IMR-90 (cell line): ENCODE measurements at regions not wholly inside any gene's neighbourhood (a gene's known extent, or its start where the extent isn't known, plus 50 kb on each side); places are given as distances from the start of the nearest gene placed in this dataset.

Source experiments
- ATAC-seq: fragments of 200-7000 bp; cut with Tn5 transposase; 2 replicates; pipeline ENCODE4 v1.9.1; 2020; ENCODE audit warnings: low read depth, mild to moderate bottlenecking, moderate library complexity
- BruUV-seq: library from RNA; stranded (reverse); fragments of 400-500 nt; replicated peaks from 2 replicates; lab custom pipeline; 2021; lab: Mats Ljungman, UMichigan
- CTCF ChIA-PET: fragments of 300-600 bp; formaldehyde crosslinking; extraction: SDS; loops from one replicate; lab custom pipeline; 2021; ENCODE audit warnings: antibody characterized with exemption; lab: Yijun Ruan, JAX
- POLR2A ChIA-PET: fragments of 300-600 bp; sonication (Branson Sonifier 250); formaldehyde crosslinking; loops from one replicate; lab custom pipeline; 2022; ENCODE audit warnings: antibody characterized with exemption; ENCODE audit not compliant: unreplicated experiment; lab: Charles Lee
- DNase-seq: peaks from one replicate; pipeline ENCODE4 v3.0.0; 2013
- H2AFZ ChIP-seq: replicated peaks from 2 replicates; pipeline ENCODE3; 2013; ENCODE audit warnings: low read length, mild to moderate bottlenecking; ENCODE audit not compliant: poor library complexity
- H2AK5ac ChIP-seq: 2 replicates; pipeline ENCODE4 v1.6.1; 2013; ENCODE audit warnings: low read depth, low read length, inconsistent platforms
- H2AK9ac ChIP-seq: replicated peaks from 2 replicates; pipeline ENCODE3; 2013; ENCODE audit warnings: mild to moderate bottlenecking, low read depth, low read length, moderate library complexity; ENCODE audit not compliant: poor library complexity
- H2BK120ac ChIP-seq: 2 replicates; pipeline ENCODE4 v1.6.1; 2013; ENCODE audit warnings: low read depth, low read length, inconsistent platforms
- H2BK15ac ChIP-seq: 3 replicates; pipeline ENCODE4 v1.6.1; 2013; ENCODE audit warnings: low read depth, low read length, inconsistent platforms
- H2BK20ac ChIP-seq: 2 replicates; pipeline ENCODE4 v1.6.1; 2013; ENCODE audit warnings: low read depth, mild to moderate bottlenecking, inconsistent platforms, low read length, moderate library complexity
- H2BK5ac ChIP-seq: 2 replicates; pipeline ENCODE4 v1.6.1; 2013; ENCODE audit warnings: mild to moderate bottlenecking, low read depth, low read length, inconsistent platforms; ENCODE audit not compliant: poor library complexity, severe bottlenecking
- H3K14ac ChIP-seq: replicated peaks from 2 replicates; pipeline ENCODE4 v1.6.1; 2013; ENCODE audit warnings: low read depth, low read length, inconsistent platforms
- H3K18ac ChIP-seq: 2 replicates; pipeline ENCODE4 v1.6.1; 2013; ENCODE audit warnings: low read depth, low read length, control low read depth
- H3K23ac ChIP-seq: 2 replicates; pipeline ENCODE4 v1.6.1; 2013; ENCODE audit warnings: low read depth, low read length, inconsistent platforms
- H3K27ac ChIP-seq: 2 replicates; pipeline ENCODE4 v1.5.1; 2013; ENCODE audit warnings: mild to moderate bottlenecking, control low read depth, low read length; ENCODE audit not compliant: insufficient read depth
- H3K27me3 ChIP-seq: 2 replicates; pipeline ENCODE4 v1.6.1; 2013; ENCODE audit warnings: low read length; ENCODE audit not compliant: control insufficient read depth, insufficient read depth
- H3K36me3 ChIP-seq: 2 replicates; pipeline ENCODE4 v1.6.1; 2013; ENCODE audit warnings: low read length, mixed read lengths; ENCODE audit not compliant: control insufficient read depth, insufficient read depth
- H3K4ac ChIP-seq: 2 replicates; pipeline ENCODE4 v1.6.1; 2013; ENCODE audit warnings: low read depth, low read length, inconsistent platforms
- H3K4me1 ChIP-seq: 2 replicates; pipeline ENCODE4 v1.6.1; 2013; ENCODE audit warnings: low read length, mixed read lengths; ENCODE audit not compliant: control insufficient read depth, insufficient read depth
- H3K4me2 ChIP-seq: 2 replicates; pipeline ENCODE4 v1.6.1; 2013; ENCODE audit warnings: low read depth, mild to moderate bottlenecking, control low read depth, low read length, moderate library complexity
- H3K4me3 ChIP-seq: 2 replicates; pipeline ENCODE4 v1.5.1; 2013; ENCODE audit warnings: low read depth, mild to moderate bottlenecking, control low read depth, low read length, moderate library complexity; ENCODE audit not compliant: insufficient read depth
- H3K56ac ChIP-seq: 2 replicates; pipeline ENCODE4 v1.6.1; 2013; ENCODE audit warnings: low read length, inconsistent platforms; ENCODE audit not compliant: insufficient read depth; ENCODE audit errors: extremely low read depth
- H3K79me1 ChIP-seq, 2 experiments: 2 replicates each; pipeline ENCODE4 v1.6.1; 2013; ENCODE audit warnings: low read length in 2 of 2, inconsistent platforms in 1 of 2, low read depth in 1 of 2
- H3K9ac ChIP-seq: 2 replicates; pipeline ENCODE4 v1.6.1; 2013; ENCODE audit warnings: low read depth, low read length, control low read depth
- H3K9me1 ChIP-seq: 2 replicates; pipeline ENCODE4 v1.6.1; 2013; ENCODE audit warnings: low read length, inconsistent platforms; ENCODE audit not compliant: insufficient read depth
- H3K9me3 ChIP-seq: 2 replicates; pipeline ENCODE4 v1.6.1; 2013; ENCODE audit warnings: low read length; ENCODE audit not compliant: control insufficient read depth, insufficient read depth
- H4K20me1 ChIP-seq: 2 replicates; pipeline ENCODE4 v1.6.1; 2013; ENCODE audit warnings: low read length, inconsistent platforms; ENCODE audit not compliant: insufficient read depth
- H4K5ac ChIP-seq: 2 replicates; pipeline ENCODE4 v1.6.1; 2013; ENCODE audit warnings: mild to moderate bottlenecking, low read depth, low read length, control low read depth
- H4K8ac ChIP-seq, 2 experiments: 2 replicates each; pipeline ENCODE4 v1.6.1; 2013; ENCODE audit warnings: low read depth in 2 of 2, low read length in 2 of 2, control low read depth in 1 of 2, inconsistent platforms in 1 of 2
- H4K91ac ChIP-seq: 2 replicates; pipeline ENCODE4 v1.6.1; 2013; ENCODE audit warnings: low read depth, low read length, inconsistent platforms; ENCODE audit not compliant: insufficient read depth
- CTCF ChIP-seq: conservative IDR thresholded peaks from 2 replicates; pipeline ENCODE4 v1.5.1; 2012; ENCODE audit warnings: mild to moderate bottlenecking, low read depth, low read length, improper control_type of control experiment
- MAFK ChIP-seq: IDR thresholded peaks from 2 replicates; pipeline ENCODE4 v1.6.1; 2012; ENCODE audit warnings: low read depth, low read length, improper control_type of control experiment
- MXI1 ChIP-seq: IDR thresholded peaks from 2 replicates; pipeline ENCODE4 v1.6.1; 2012; ENCODE audit warnings: low read depth, mild to moderate bottlenecking, low read length, moderate library complexity, borderline replicate concordance
- NFE2L2 ChIP-seq: fragments of 150-350 bp; IDR thresholded peaks from 2 replicates; pipeline ENCODE4 v1.6.1; 2016; ENCODE audit warnings: low read depth, mild to moderate bottlenecking, low read length
- POLR2A ChIP-seq: IDR thresholded peaks from 2 replicates; pipeline ENCODE4 v1.6.1; 2012; ENCODE audit warnings: mild to moderate bottlenecking, low read depth, low read length
- RAD21 ChIP-seq: IDR thresholded peaks from 2 replicates; pipeline ENCODE4 v1.6.1; 2012; ENCODE audit warnings: low read length, improper control_type of control experiment
- RCOR1 ChIP-seq: IDR thresholded peaks from 2 replicates; pipeline ENCODE4 v1.6.1; 2012; ENCODE audit warnings: mild to moderate bottlenecking, low read length, improper control_type of control experiment; ENCODE audit not compliant: insufficient replicate concordance
- RFX5 ChIP-seq: IDR thresholded peaks from 2 replicates; pipeline ENCODE4 v1.8.0; 2012; ENCODE audit warnings: low read depth, mild to moderate bottlenecking, low read length, moderate library complexity
- SMC3 ChIP-seq: fragments of 150-350 bp; IDR thresholded peaks from 2 replicates; pipeline ENCODE4 v1.6.1; 2016; ENCODE audit warnings: low read depth, mild to moderate bottlenecking, antibody characterized with exemption, low read length, moderate library complexity
- USF2 ChIP-seq: fragments of 150-350 bp; IDR thresholded peaks from 2 replicates; pipeline ENCODE4 v1.6.1; 2017; ENCODE audit warnings: mild to moderate bottlenecking, antibody characterized with exemption, low read length, low read depth
- WGBS, 2 experiments: methylation state at CpG; one replicate each; pipeline versions ENCODE4 v1.1.5 to v1.1.7; 2013; ENCODE audit warnings: missing lambda C conversion rate in 2 of 2; ENCODE audit not compliant: insufficient read length in 1 of 2; ENCODE audit errors: extremely low coverage in 2 of 2; 5-methylcytosine and 5-hydroxymethylcytosine counted together
- dilution Hi-C: fragments of 300-500 bp; cut with HindIII; formaldehyde crosslinking; loops from one replicate; pipeline ENCODE4 v1.14.3; 2018; ENCODE audit warnings: low sequenced_read_pairs; ENCODE audit not compliant: unreplicated experiment
- in situ Hi-C: fragments of 300-500 bp; cut with MboI; formaldehyde crosslinking; loops from 3 replicates; pipeline ENCODE4 v1.14.3; 2019; ENCODE audit warnings: low sequenced_read_pairs, inconsistent platforms, mixed read lengths
- intact Hi-C: fragments of 100-400 bp; cut with micrococcal nuclease; formaldehyde crosslinking; loops from 2 replicates; pipeline ENCODE4 v1.10.0; 2022

GRCh38 chr12:89976866-89977265 lies 268.2 kb upstream of the ATP2B1 start:
- ChIA-PET POLR2A (no interaction called here), CTCF (no interaction called here)
- Histone ChIP-seq H3K9me3 (no peaks in the 10 kb centered on the region), H3K4me3 (no peak overlapping the region), H2AK5ac (no peak overlapping the region), H2BK120ac (peak overlapping the region; percentile 44; the same call in 1 of the 2 replicates), H3K79me1 (no peaks in the 10 kb centered on the region), H4K8ac (no peak overlapping the region), H3K9me1 (peaks cover 2% of the 10 kb centered on the region; the same call in 1 of the 2 replicates), H3K14ac (peak overlapping the region; percentile 10), H3K4me1 (peaks cover 6% of the 10 kb centered on the region), H3K23ac (no peak overlapping the region), H3K4me2 (no peak overlapping the region), H2BK15ac (no peak overlapping the region), H3K56ac (no peak overlapping the region), H4K5ac (no peak overlapping the region), H3K36me3 (no peaks in the 10 kb centered on the region), H3K4ac (no peak overlapping the region; the same call in 1 of the 2 replicates), H2BK5ac (no peak overlapping the region), H3K18ac (0 out of 2 replicates have a peak overlapping the region, but pooled peaks have one; percentile 33), H3K27me3 (no peaks in the 10 kb centered on the region), H3K27ac (no peak overlapping the region), H2AK9ac (peak overlapping the region; percentile 4), H4K20me1 (no peaks in the 10 kb centered on the region), H2BK20ac (peak overlapping the region; percentile 1; the same call in 1 of the 2 replicates), H3K9ac (no peak overlapping the region), H2AFZ (no peak overlapping the region), H4K91ac (no peak overlapping the region; the same call in 1 of the 2 replicates)
- ATAC-seq = no peak
- intact Hi-C loops = no loop called here
- dilution Hi-C loops = no loop called here
- no peak for DNase-seq
- TF ChIP-seq MXI1 = no peak
- no peak for TF ChIP-seq SMC3
- TF ChIP-seq RFX5 = no peak
- TF ChIP-seq CTCF = no peak
- no peak for TF ChIP-seq USF2
- TF ChIP-seq MAFK = no peak
- no peak for TF ChIP-seq NFE2L2
- TF ChIP-seq POLR2A = no peak
- no peak for TF ChIP-seq RAD21
- TF ChIP-seq RCOR1 = no peak
- BruUV-seq = no TSS peak
- in situ Hi-C loops = no loop called here
- 80% methylated on average over 1 of the region's 4 CpGs; no CpG with 5 or more reads in 1 of the 2 experiments for WGBS, 2 experiments
